Astrocyte (in vitro differentiated cells and primary cell): ENCODE measurements at regions not wholly inside any gene's neighbourhood (a gene's known extent, or its start where the extent isn't known, plus 50 kb on each side); places are given as distances from the start of the nearest gene placed in this dataset.

Experiments
- DNase-seq: peaks from one replicate; pipeline ENCODE4 v3.0.0-alpha.2; 2010; ENCODE audit warnings: low read depth
- FAIRE-seq: peaks from 2 replicates; lab custom pipeline; 2011; peaks lifted over from hg19 to GRCh38; lab: Jason Lieb, UNC
- H2AFZ ChIP-seq: 2 replicates; pipeline ENCODE4 v1.6.0; 2012; ENCODE audit warnings: low read depth, low read length, inconsistent platforms
- H3K27ac ChIP-seq: 2 replicates; pipeline ENCODE4 v1.5.1; 2011; ENCODE audit warnings: low read depth, low read length, inconsistent platforms
- H3K27me3 ChIP-seq: 2 replicates; pipeline ENCODE4 v1.6.0; 2011; ENCODE audit warnings: low read length, inconsistent platforms; ENCODE audit not compliant: insufficient read depth
- H3K36me3 ChIP-seq: 2 replicates; pipeline ENCODE4 v1.5.1; 2011; ENCODE audit warnings: low read length, inconsistent platforms; ENCODE audit not compliant: insufficient read depth
- H3K4me1 ChIP-seq: 2 replicates; pipeline ENCODE4 v1.5.1; 2011; ENCODE audit warnings: low read length, inconsistent platforms; ENCODE audit not compliant: insufficient read depth
- H3K4me2 ChIP-seq: 2 replicates; pipeline ENCODE4 v1.6.0; 2012; ENCODE audit warnings: low read length, inconsistent platforms
- H3K4me3 ChIP-seq: 2 replicates; pipeline ENCODE4 v1.5.1; 2011; ENCODE audit warnings: low read depth, mild to moderate bottlenecking, low read length, inconsistent platforms; ENCODE audit not compliant: insufficient read depth
- H3K79me2 ChIP-seq: 2 replicates; pipeline ENCODE4 v1.6.0; 2012; ENCODE audit warnings: mild to moderate bottlenecking, low read length, inconsistent platforms; ENCODE audit not compliant: insufficient read depth
- H3K9ac ChIP-seq: 2 replicates; pipeline ENCODE4 v1.6.0; 2012; ENCODE audit warnings: mild to moderate bottlenecking, low read length, inconsistent platforms
- H3K9me3 ChIP-seq: 2 replicates; pipeline ENCODE4 v1.5.1; 2012; ENCODE audit warnings: low read depth, mild to moderate bottlenecking, low read length, inconsistent platforms; ENCODE audit not compliant: insufficient read depth
- H4K20me1 ChIP-seq: 2 replicates; pipeline ENCODE4 v1.6.0; 2012; ENCODE audit warnings: low read length, inconsistent platforms; ENCODE audit not compliant: insufficient read depth
- H3K27ac Mint-ChIP-seq: one replicate; pipeline ENCODE4 v1.8.0; 2021; ENCODE audit warnings: mild to moderate bottlenecking, mixed read lengths; ENCODE audit not compliant: unreplicated experiment
- H3K27me3 Mint-ChIP-seq: one replicate; pipeline ENCODE4 v1.8.0; 2021; ENCODE audit warnings: low read depth, mixed read lengths; ENCODE audit not compliant: unreplicated experiment
- H3K36me3 Mint-ChIP-seq: one replicate; pipeline ENCODE4 v1.8.0; 2021; ENCODE audit warnings: low read depth, mixed read lengths; ENCODE audit not compliant: unreplicated experiment
- H3K4me1 Mint-ChIP-seq: one replicate; pipeline ENCODE4 v1.8.0; 2021; ENCODE audit warnings: low read depth, mixed read lengths; ENCODE audit not compliant: unreplicated experiment
- H3K4me3 Mint-ChIP-seq: one replicate; pipeline ENCODE4 v1.8.0; 2021; ENCODE audit warnings: mild to moderate bottlenecking, moderate library complexity, mixed read lengths; ENCODE audit not compliant: unreplicated experiment
- H3K9me3 Mint-ChIP-seq: one replicate; pipeline ENCODE4 v1.8.0; 2021; ENCODE audit warnings: mild to moderate bottlenecking, mixed read lengths; ENCODE audit not compliant: unreplicated experiment
- CTCF ChIP-seq: IDR thresholded peaks from 2 replicates; pipeline ENCODE4 v1.5.1; 2011; ENCODE audit warnings: low read depth, mild to moderate bottlenecking, inconsistent platforms, low read length, moderate library complexity; ENCODE audit not compliant: insufficient read depth
- EZH2 ChIP-seq: IDR thresholded peaks from 2 replicates; pipeline ENCODE4 v1.6.1; 2012; ENCODE audit warnings: mild to moderate bottlenecking, low read length, inconsistent platforms; ENCODE audit not compliant: insufficient read depth

- no peaks in the 10 kb centered on the region for H4K20me1 ChIP-seq
- Mint-ChIP-seq H3K4me3 (no peak overlapping the region), H3K36me3 (peaks cover 2% of the 10 kb centered on the region), H3K4me1 (no peaks in the 10 kb centered on the region), H3K27me3 (peaks cover 7% of the 10 kb centered on the region), H3K9me3 (peaks cover 12% of the 10 kb centered on the region), H3K27ac (no peak overlapping the region)
- no peak overlapping the region for H3K4me3 ChIP-seq
- FAIRE-seq = no peak
- TF ChIP-seq CTCF (no peak), EZH2 (no peak)
- H3K27ac ChIP-seq = no peak overlapping the region
- peaks cover 5% of the 10 kb centered on the region for H3K9me3 ChIP-seq
- H3K79me2 ChIP-seq = no peaks in the 10 kb centered on the region
- no peaks in the 10 kb centered on the region for H3K4me1 ChIP-seq
- H3K4me2 ChIP-seq = no peak overlapping the region
- DNase-seq = no peak
- H2AFZ ChIP-seq = no peak overlapping the region
- H3K36me3 ChIP-seq = no peaks in the 10 kb centered on the region
- H3K9ac ChIP-seq = no peak overlapping the region
- no peaks in the 10 kb centered on the region for H3K27me3 ChIP-seq
Observed at GRCh38 chr16:13359835-13360234, 458.4 kb downstream of the SHISA9 start.

GRCh38 chr16:13372421-13372820 lies 471.0 kb downstream of the SHISA9 start:
- no peak for FAIRE-seq
- H3K79me2 ChIP-seq = no peaks in the 10 kb centered on the region
- Mint-ChIP-seq H3K27ac (no peak overlapping the region), H3K36me3 (peaks cover 1% of the 10 kb centered on the region), H3K9me3 (peaks cover 8% of the 10 kb centered on the region), H3K4me3 (no peak overlapping the region), H3K4me1 (peaks cover 2% of the 10 kb centered on the region), H3K27me3 (no peaks in the 10 kb centered on the region)
- no peak overlapping the region for H3K9ac ChIP-seq
- no peak overlapping the region for H2AFZ ChIP-seq
- no peak overlapping the region for H3K27ac ChIP-seq
- H3K9me3 ChIP-seq = peaks cover 4% of the 10 kb centered on the region
- H4K20me1 ChIP-seq = no peaks in the 10 kb centered on the region
- H3K4me1 ChIP-seq = no peaks in the 10 kb centered on the region
- DNase-seq = no peak
- H3K27me3 ChIP-seq = no peaks in the 10 kb centered on the region
- H3K36me3 ChIP-seq = no peaks in the 10 kb centered on the region
- TF ChIP-seq CTCF (no peak), EZH2 (no peak)
- no peak overlapping the region for H3K4me3 ChIP-seq
- no peak overlapping the region for H3K4me2 ChIP-seq

GRCh38 chr16:13376174-13376573 lies 474.8 kb downstream of the SHISA9 start:
- Histone ChIP-seq H3K9ac (no peak overlapping the region), H3K4me3 (no peak overlapping the region), H3K9me3 (peaks cover 3% of the 10 kb centered on the region), H3K4me1 (no peaks in the 10 kb centered on the region), H3K79me2 (no peaks in the 10 kb centered on the region), H3K27ac (no peak overlapping the region), H3K27me3 (no peaks in the 10 kb centered on the region), H2AFZ (no peak overlapping the region), H3K36me3 (no peaks in the 10 kb centered on the region), H4K20me1 (no peaks in the 10 kb centered on the region), H3K4me2 (no peak overlapping the region)
- H3K9me3 Mint-ChIP-seq = peaks cover 11% of the 10 kb centered on the region
- peaks cover 1% of the 10 kb centered on the region for H3K36me3 Mint-ChIP-seq
- H3K4me3 Mint-ChIP-seq = no peak overlapping the region
- H3K4me1 Mint-ChIP-seq = peaks cover 7% of the 10 kb centered on the region
- TF ChIP-seq EZH2 (no peak), CTCF (no peak)
- no peak overlapping the region for H3K27ac Mint-ChIP-seq
- FAIRE-seq = no peak
- no peak for DNase-seq
- no peaks in the 10 kb centered on the region for H3K27me3 Mint-ChIP-seq
